Activated CD4-positive, alpha-beta T cell treated with anti-CD3 and anti-CD28 coated beads for 24 hours (primary cell): ENCODE measurements at regions not wholly inside any gene's neighbourhood (a gene's known extent, or its start where the extent isn't known, plus 50 kb on each side); places are given as distances from the start of the nearest gene placed in this dataset.
"Not testable (repeated sequence)": the region's sequence is repeated elsewhere in the genome, so short reads cannot be mapped to it uniquely, and the experiment has no call there.

ENCODE experiments used
- DNase-seq, 2 donors: peaks; one replicate each; pipeline ENCODE4 v3.0.0-alpha.2; 2020; ENCODE audit warnings: low read depth in 2 of 2

- no peak for DNase-seq
Observed at GRCh38 chr3:10665592-10665991, 150.4 kb upstream of the SLC6A11 start.

- DNase-seq = no peak
Observed at GRCh38 chr3:10666621-10667020, 149.4 kb upstream of the SLC6A11 start.

- DNase-seq = no peak
Observed at GRCh38 chr3:10667269-10667668, 148.8 kb upstream of the SLC6A11 start.

- no peak for DNase-seq
Observed at GRCh38 chr3:10667901-10668476, 148.0 kb upstream of the SLC6A11 start.

- DNase-seq = no peak
Observed at GRCh38 chr3:10669490-10670048, 146.5 kb upstream of the SLC6A11 start.

- DNase-seq = no peak
Observed at GRCh38 chr3:10672422-10672821, 143.6 kb upstream of the SLC6A11 start.

GRCh38 chr3:10674578-10674977 is 141.4 kb upstream of the SLC6A11 start:
- no peak for DNase-seq

- DNase-seq = no peak
Observed at GRCh38 chr3:10676905-10677304, 139.1 kb upstream of the SLC6A11 start.

- no peak for DNase-seq
Observed at GRCh38 chr3:10678796-10679376, 137.1 kb upstream of the SLC6A11 start.

GRCh38 chr3:10680796-10681195 is 135.2 kb upstream of the SLC6A11 start:
- no peak for DNase-seq

GRCh38 chr3:10682692-10683091 is 133.3 kb upstream of the SLC6A11 start:
- DNase-seq = no peak

GRCh38 chr3:10683106-10683505 is 132.9 kb upstream of the SLC6A11 start:
- DNase-seq = no peak

- no peak for DNase-seq
Observed at GRCh38 chr3:10688126-10688525, 127.9 kb upstream of the SLC6A11 start.

GRCh38 chr3:10688548-10689172 is 127.4 kb upstream of the SLC6A11 start:
- DNase-seq = no peak

- DNase-seq = no peak
Observed at GRCh38 chr3:10692039-10692622, 123.9 kb upstream of the SLC6A11 start.

GRCh38 chr3:10693457-10693856 is 122.6 kb upstream of the SLC6A11 start:
- no peak for DNase-seq

GRCh38 chr3:10694179-10694578 is 121.8 kb upstream of the SLC6A11 start:
- DNase-seq = no peak

GRCh38 chr3:10695186-10695585 is 120.8 kb upstream of the SLC6A11 start:
- not testable (repeated sequence) for DNase-seq

GRCh38 chr3:10695595-10696285 is 120.3 kb upstream of the SLC6A11 start:
- DNase-seq = no peak

- DNase-seq = no peak
Observed at GRCh38 chr3:10697918-10698317, 118.1 kb upstream of the SLC6A11 start.

GRCh38 chr3:10700821-10701220 is 115.2 kb upstream of the SLC6A11 start:
- DNase-seq = no peak
